A673 (cell line): ENCODE measurements at regions not wholly inside any gene's neighbourhood (a gene's known extent, or its start where the extent isn't known, plus 50 kb on each side); places are given as distances from the start of the nearest gene placed in this dataset.

ENCODE experiments used
- CTCF ChIP-seq: fragments of 300-800, 200-600 bp; sonication (generic); conservative IDR thresholded peaks from 2 replicates; pipeline ENCODE4 v1.5.1; 2017; ENCODE audit warnings: low read depth, mild to moderate bottlenecking, antibody characterized with exemption, low read length, moderate library complexity, mixed read lengths
- EZH2 ChIP-seq: fragments of 200-600 bp; sonication (generic); IDR thresholded peaks from 2 replicates; pipeline ENCODE4 v1.6.1; 2017; ENCODE audit warnings: borderline replicate concordance, low read depth, mild to moderate bottlenecking, mixed read lengths, antibody characterized with exemption, low read length; ENCODE audit not compliant: poor library complexity, severe bottlenecking

GRCh38 chr1:226497276-226497833 lies 51.2 kb upstream of the STUM start:
- TF ChIP-seq CTCF (no peak), EZH2 (no peak)
